AG08396 (cell line): ENCODE measurements at regions not wholly inside any gene's neighbourhood (a gene's known extent, or its start where the extent isn't known, plus 50 kb on each side); places are given as distances from the start of the nearest gene placed in this dataset.

Experiments
- DNase-seq: peaks from one replicate; pipeline ENCODE4 v3.0.0; 2012; ENCODE audit warnings: low spot score, mixed read lengths

DNA sequence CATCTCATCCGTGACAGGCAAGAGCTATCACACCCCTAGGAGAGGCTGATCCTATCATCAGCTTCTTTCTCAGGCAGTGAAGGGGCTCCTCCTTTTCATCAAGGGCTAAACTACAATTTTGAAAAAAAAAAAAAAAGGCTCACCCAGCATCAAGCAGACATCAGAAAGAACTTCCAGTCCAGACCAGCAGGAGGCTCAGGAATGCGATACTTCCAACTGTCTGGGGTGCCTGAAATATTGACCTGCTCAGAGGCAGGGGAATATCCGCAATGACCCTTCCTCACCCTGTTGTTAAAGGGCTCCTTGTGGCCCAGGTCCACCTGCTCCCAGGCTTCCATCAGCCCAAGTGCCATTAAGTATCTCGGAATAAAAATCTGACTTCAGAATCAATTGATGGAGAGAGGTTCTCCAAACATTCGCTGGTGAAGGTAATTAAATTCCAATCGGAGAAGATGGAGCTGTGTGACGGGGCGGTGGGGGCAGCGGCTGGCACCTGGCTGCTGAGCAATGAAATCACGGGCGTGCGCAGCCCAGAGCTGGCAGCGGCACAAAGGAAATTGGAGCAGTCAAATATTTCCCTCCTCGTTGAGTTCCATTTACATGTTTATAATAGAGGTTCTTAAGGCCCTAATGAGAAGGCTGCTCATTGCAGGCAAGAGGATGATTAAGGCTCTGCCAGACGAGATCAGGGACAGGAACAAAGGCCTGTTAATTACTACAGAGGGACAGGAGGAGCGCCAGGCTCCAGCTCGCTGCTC, 69.0 kb upstream of the THY1 start:
- DNase-seq = peak; percentile 31

- DNase-seq = no peak
These were observed 67.5 kb upstream of the THY1 start for GRCh38 chr11:119490253-119491006.

GRCh38 chr11:119489087-119489486, 66.1 kb upstream of the THY1 start:
- no peak for DNase-seq

DNA sequence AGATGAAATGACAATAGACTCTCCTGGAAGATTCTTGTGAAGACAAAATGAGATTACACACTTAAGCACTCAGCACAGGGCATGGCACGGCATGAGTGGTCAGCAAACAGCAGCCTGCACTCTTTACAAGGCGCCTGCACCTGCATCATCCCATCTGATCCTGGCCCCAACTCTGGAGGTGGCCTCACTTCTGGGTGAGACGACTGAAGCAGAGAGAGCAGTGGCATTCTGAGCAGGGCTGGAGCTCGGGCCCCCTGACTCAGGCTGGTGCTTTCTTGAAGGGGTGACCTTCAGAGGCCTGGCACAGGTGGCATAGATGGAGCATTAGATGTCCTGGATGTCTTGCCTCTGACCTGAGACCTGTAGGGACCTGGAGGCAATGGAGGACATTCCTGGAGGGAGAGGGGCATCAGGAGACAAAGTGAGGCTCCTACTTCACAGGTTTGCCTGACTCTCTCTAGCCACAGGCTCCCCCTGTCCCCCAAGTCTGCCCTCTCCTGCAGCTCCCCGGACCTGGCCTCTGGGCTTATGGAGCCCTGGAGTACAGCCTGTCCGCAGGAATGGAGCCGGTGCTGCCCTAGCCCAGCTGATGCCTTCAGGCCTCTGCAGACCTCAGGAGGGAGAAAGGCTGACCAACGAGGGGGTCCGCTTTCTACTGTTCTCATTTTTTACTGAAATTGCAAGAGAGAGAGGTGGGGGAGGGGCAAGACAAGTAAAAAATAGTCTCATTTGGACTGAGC, 65.5 kb upstream of the THY1 start:
- no peak for DNase-seq

DNA sequence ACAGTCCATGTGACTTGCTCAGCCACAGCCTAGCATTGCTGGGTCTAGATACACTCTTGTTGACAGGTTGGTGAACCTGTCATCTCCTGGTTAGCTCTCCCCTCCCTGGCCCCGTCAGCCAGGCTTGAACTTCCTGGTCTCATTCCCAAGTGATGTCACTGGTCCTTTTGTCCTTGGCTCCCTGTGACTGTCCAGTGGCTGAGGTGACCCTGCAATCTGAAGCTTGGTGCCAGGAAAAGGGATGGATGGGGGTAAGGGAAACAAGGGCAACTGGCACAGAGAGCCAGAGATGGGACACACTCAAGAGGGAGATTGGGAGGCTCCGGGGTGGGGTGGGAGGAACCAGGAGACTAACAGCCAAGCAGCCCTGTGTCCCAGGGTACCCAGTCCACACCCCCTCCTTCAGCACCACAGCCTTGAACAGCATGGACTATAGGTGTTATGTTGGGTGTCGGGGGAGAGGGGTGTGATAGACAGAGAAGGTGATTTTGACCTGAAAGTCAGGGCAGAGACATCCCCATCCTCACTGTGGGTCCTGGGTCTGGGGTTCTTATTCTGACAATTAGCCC, 63.8 kb upstream of the THY1 start:
- DNase-seq = no peak

GRCh38 chr11:119486016-119486415, 63.0 kb upstream of the THY1 start:
- no peak for DNase-seq

DNA sequence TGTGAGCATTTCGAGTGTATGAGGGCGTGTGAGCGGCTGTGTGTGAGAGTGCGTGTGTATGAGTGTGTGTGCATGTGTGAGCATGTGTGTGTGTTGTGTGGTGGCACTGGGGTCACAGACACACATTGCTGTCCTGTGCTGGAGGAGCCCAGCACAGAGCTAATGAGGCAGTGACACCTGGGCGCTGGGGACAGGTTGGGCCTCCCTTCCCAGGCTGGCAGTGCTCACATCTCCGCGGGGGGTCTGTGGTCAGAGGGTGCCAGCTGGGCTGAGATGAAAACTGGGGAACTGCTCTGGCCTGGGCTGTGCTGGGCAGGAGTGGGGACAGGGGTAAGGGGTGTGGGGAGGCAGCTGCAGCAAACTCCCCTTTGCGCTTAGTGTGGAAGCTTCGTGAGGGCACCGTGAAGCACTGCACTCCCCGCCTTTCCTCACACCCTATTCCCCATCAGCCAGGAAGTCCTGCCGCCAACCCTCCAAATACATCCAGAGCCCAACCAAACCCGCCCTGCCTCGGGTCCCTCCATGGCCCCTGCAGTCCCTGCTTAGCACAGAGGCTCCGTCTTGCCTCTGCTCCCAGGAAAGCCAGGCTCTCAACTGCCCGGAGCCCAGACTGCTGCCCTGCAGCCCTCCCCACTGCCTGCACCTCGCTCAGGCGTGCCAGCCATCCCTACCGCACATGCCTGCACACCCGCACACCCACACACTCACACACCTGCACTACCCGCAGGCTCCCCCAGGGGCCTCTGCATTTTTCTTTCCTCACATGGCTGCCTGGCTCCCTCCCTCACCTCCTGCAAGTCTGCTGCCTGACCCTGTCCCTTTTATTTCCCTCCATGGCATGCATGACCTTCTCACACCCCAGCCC, 62.0 kb upstream of the THY1 start:
- DNase-seq = no peak

DNA sequence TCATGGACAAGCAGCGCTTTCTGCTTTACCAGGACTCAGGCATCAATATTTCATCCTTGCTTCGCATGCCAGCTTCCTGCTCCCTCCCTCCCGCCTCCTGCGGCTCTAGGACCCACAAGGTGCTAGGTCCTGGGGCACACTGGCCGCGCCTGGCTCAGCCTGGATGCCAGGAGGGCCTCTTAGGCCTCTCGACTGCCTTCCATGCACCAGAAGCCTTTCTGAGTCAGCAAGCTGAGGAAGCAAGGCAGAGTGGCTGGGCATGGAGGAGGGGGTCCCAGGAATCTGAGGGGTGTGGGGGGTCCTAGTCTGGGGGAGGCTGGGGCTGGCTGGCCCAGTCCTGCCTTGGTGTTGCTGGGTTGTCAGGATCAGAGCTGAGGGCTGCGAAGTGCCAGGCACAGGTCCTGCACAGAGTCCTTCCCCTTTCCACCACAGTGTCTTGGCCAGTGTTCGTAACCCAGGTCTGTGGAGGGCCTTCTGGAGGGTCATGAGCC, 61.0 kb upstream of the THY1 start:
- no peak for DNase-seq

DNA sequence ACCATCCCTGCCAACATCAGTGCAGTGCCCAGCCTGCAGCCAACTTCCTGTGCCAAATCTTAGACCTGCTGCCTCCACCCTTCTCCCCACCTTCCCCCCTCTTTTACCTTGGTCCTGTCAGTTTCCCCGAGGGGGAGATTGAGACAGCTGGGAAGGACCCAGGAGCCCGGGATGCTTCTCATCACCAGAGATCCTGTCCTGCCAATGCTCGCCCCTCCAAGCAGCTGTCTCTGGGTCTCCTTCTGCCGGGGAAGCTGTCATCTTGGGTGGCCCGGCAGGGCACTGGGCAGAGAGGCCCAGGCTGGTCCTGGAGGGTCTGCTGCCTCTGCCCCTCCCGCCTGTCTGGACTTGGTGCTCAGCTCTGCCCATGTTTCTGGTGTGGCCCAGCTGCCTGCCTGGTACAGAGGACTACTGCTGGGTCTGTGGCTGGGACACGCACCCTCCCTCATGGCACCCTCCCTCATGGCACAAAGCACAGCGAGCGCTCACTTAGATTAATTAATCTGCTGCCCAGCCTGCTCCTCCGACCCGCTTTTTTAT, 60.4 kb upstream of the THY1 start:
- no peak for DNase-seq

GRCh38 chr11:119482521-119483011, 59.6 kb upstream of the THY1 start:
- DNase-seq = no peak

GRCh38 chr11:119481667-119482400, 58.9 kb upstream of the THY1 start:
- peak; percentile 29 for DNase-seq

GRCh38 chr11:119481021-119481666, 58.2 kb upstream of the THY1 start:
- peak; percentile 93 for DNase-seq

GRCh38 chr11:119480380-119481020, 57.5 kb upstream of the THY1 start:
- no peak for DNase-seq

DNA sequence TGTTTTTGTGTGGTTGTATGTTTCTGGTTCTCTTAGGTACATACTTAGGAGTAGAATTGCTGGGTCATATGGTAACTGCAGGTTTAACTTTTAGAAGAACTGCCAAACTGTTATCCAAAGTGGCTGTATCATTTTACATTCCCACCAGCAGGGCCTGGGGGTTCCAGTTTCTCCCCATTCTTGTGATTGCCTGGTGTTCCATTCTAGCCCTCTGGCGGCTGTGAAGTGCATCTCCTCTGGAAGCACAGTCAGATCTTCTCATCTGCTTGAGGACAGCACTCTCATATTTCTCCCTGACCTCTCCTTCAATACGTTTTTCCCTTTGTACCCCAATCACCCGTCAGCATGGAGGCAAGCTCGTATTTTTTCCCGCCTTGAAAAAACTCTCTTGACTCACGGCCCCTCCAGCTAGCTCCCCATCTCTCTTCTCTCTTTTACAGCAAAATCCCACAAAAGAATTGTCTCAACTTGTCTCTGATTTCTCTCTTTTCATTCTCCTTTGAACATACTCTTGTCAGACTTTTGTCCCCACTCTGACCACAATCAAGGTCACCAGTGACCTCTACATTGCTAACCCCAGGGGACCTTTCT, 56.8 kb upstream of the THY1 start:
- peak; percentile 75 for DNase-seq

DNA sequence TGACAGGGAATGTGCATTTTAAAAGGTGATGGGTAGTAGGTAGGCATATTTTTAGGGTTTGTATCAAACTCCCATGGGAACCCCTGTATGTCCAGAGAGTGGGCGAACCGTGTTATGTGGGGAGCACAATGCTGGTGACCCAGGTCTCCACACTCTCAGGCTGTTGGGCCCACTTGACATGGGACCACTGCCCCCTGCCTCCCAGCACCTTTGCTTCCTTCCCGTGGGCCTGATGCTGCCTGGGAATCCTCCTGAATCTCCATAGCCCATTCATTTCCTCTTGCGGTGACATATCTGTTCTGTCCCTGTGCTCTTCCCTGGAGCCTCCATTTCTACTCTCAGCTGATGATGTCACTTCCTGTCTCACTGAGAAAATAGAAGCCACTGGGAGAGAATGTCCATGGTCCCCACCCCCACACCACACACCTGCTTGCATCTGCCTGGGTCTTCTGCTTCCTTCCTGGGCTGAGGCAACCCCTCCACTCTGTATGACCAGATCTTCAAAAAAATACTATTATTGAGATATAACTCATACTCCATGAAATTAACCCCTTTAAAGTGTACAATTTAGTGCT, 55.8 kb upstream of the THY1 start:
- no peak for DNase-seq

DNA sequence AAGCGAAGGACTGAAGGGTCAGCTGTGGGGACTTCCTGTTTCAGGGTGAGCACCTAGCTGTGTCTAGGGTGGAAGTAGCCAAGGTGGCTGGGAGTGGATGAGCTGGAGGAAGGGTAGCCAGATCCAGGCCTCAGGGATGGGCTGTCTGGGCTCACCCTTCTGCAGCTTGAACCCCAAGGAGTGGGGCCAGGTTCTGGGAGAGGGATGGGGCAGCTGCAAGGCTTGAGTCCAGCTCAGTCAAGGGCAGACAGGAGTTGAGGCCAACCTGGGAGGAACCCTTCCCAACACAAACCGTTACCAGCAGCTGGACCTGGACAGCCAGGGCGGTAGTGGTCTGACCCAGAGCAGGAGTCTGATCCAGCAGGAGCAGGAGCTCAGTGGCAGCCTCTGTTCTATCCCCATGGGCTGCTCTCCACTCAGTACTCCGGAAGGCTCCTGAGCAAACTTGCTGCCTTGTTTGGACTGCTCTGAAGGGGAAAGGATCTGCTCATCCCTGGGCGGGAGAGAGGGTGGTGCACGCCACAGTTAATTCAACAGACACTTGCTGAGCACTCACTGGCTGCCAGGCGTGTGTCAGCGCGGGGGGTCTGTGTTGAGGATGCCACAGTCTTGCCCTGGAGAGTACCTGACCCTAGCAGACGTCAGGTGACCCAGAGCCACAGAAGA, 53.8 kb upstream of the THY1 start:
- no peak for DNase-seq

DNA sequence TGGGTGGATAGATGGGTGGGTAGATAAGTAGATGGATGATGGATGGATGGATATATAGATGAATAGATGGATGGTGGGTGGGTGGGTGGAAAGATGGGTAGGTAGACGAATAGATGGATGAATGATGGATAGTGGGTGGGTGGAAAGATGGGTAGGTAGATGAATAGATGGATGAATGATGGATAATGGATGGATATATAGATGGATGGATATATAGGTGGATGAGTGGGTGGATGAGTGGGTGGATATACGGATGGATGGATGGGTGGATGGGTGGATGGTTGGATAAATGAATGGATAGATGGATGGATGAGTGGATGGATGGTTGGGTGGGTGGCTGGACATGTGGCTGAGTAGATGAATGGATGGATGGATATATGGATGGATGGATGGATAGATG, 53.1 kb upstream of the THY1 start:
- DNase-seq = no peak
